IPS-18a (cell line): ENCODE measurements at regions not wholly inside any gene's neighbourhood (a gene's known extent, or its start where the extent isn't known, plus 50 kb on each side); places are given as distances from the start of the nearest gene placed in this dataset.

Source experiments
- H3K27ac ChIP-seq: one replicate; pipeline ENCODE4 v1.5.1; 2013; ENCODE audit warnings: low read length
- H3K27me3 ChIP-seq: one replicate; pipeline ENCODE4 v1.6.1; 2013; ENCODE audit warnings: mild to moderate bottlenecking, low read length; ENCODE audit not compliant: control insufficient read depth, insufficient read depth
- H3K36me3 ChIP-seq: one replicate; pipeline ENCODE4 v1.6.1; 2013; ENCODE audit warnings: low read depth, low read length; ENCODE audit not compliant: control insufficient read depth
- H3K4me1 ChIP-seq: one replicate; pipeline ENCODE4 v1.6.1; 2013; ENCODE audit warnings: low read depth, low read length; ENCODE audit not compliant: control insufficient read depth
- H3K4me3 ChIP-seq: one replicate; pipeline ENCODE4 v1.5.1; 2013; ENCODE audit warnings: low read length
- H3K9ac ChIP-seq: one replicate; pipeline ENCODE4 v1.6.1; 2013; ENCODE audit warnings: mild to moderate bottlenecking, low read length, moderate library complexity
- H3K9me3 ChIP-seq: one replicate; pipeline ENCODE4 v1.6.1; 2013; ENCODE audit warnings: low read depth, low read length; ENCODE audit not compliant: control insufficient read depth

DNA sequence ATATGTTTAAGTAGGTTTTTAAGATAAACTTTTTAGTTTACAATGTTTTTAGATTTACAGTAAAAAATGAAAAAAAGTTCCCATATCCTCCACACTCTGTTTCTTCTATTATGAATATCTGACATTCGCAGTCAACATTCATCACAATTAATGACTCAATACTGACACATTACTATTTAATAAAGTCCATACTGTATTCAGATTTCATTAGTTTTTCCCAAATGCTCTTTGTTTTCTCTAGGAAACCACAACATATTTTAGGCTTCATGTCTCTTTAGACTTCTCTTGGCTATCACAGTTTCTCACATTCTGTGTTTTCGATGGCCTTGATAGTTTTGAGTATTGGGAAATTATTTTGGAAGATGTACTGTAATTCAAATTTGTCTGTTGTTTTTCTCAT lies 399.8 kb downstream of the SLC6A15 start:
- Histone ChIP-seq H3K36me3 (no peaks in the 10 kb centered on the region), H3K27ac (no peak overlapping the region), H3K9ac (no peak overlapping the region), H3K4me3 (no peak overlapping the region), H3K4me1 (no peaks in the 10 kb centered on the region), H3K27me3 (no peaks in the 10 kb centered on the region), H3K9me3 (no peaks in the 10 kb centered on the region)

DNA sequence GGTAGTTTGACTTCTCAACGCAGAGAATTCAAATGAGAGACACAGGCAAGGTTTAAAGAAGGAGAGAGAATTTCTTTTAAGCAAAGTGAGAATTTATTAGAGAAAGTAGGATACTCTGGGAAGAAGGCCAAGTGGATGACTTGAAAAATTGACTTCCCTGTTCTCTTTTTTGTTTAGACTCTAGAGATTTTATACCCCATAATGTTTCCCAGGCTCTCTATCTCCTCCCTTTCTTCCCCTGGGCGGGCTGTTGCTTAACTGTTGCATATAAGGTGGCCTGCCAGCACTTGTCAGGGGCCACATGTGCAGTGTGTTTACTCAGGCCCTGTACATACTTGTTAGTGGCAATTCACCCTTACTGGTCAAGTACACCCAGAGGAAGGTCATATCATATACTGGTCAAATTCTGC lies 403.7 kb downstream of the SLC6A15 start:
- no peak overlapping the region for H3K4me3 ChIP-seq
- no peaks in the 10 kb centered on the region for H3K36me3 ChIP-seq
- H3K9me3 ChIP-seq: no peaks in the 10 kb centered on the region
- no peak overlapping the region for H3K9ac ChIP-seq
- H3K27ac ChIP-seq: no peak overlapping the region
- H3K27me3 ChIP-seq: no peaks in the 10 kb centered on the region
- H3K4me1 ChIP-seq: no peaks in the 10 kb centered on the region

DNA sequence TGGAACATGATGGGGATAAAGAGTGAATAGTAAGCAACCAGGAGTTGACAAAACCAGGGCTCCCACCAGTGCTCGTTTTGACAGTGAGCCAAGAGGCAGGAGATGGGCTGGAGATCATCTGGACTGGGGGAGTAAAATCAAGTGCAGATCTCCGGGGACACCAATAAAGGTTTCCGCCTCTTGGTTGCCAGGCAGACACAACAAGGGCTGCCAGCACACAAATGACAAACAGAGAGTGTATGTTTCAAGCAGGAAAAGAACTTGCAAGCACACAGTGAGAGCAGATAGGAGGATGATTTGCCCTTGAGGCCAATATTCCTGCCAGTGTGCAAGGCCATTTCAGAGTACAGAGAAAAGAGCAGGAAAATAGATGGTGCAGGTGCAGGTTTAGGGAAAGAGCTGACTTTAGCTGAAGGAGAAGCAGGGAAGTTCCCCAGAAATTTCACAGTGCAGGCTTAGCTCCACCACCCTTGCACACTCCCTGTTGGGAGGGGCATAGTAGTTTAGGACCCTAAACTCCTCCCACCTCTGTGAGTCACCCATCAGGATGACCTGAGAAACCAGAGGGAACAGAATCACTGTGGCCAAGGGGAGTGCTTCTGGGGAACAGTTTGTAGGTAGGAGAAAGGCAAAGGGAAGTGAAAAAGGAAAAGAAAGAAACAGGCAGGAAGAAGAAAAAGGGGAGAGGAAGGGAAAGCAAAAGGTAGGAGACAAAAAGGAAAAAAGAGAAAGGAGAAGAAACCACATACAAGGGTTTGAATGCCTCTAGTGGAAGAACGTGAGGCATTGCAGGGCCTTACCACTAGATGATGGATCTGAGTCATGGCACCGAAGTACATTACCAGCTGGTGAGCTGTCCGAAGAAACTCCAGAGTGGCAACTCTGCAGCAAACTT lies 404.4 kb downstream of the SLC6A15 start:
- Histone ChIP-seq H3K4me1 (no peaks in the 10 kb centered on the region), H3K9ac (no peak overlapping the region), H3K27me3 (no peaks in the 10 kb centered on the region), H3K36me3 (no peaks in the 10 kb centered on the region), H3K9me3 (no peaks in the 10 kb centered on the region), H3K4me3 (no peak overlapping the region), H3K27ac (no peak overlapping the region)

- Histone ChIP-seq H3K4me1 (no peaks in the 10 kb centered on the region), H3K36me3 (no peaks in the 10 kb centered on the region), H3K9me3 (no peaks in the 10 kb centered on the region), H3K27me3 (no peaks in the 10 kb centered on the region), H3K4me3 (no peak overlapping the region), H3K27ac (no peak overlapping the region), H3K9ac (no peak overlapping the region)
These were observed 406.3 kb downstream of the SLC6A15 start for GRCh38 chr12:84506282-84506681.

- Histone ChIP-seq H3K9ac (no peak overlapping the region), H3K36me3 (no peaks in the 10 kb centered on the region), H3K4me1 (no peaks in the 10 kb centered on the region), H3K27ac (no peak overlapping the region), H3K27me3 (no peaks in the 10 kb centered on the region), H3K9me3 (no peaks in the 10 kb centered on the region), H3K4me3 (no peak overlapping the region)
These were observed 409.5 kb downstream of the SLC6A15 start for GRCh38 chr12:84502907-84503787.

DNA sequence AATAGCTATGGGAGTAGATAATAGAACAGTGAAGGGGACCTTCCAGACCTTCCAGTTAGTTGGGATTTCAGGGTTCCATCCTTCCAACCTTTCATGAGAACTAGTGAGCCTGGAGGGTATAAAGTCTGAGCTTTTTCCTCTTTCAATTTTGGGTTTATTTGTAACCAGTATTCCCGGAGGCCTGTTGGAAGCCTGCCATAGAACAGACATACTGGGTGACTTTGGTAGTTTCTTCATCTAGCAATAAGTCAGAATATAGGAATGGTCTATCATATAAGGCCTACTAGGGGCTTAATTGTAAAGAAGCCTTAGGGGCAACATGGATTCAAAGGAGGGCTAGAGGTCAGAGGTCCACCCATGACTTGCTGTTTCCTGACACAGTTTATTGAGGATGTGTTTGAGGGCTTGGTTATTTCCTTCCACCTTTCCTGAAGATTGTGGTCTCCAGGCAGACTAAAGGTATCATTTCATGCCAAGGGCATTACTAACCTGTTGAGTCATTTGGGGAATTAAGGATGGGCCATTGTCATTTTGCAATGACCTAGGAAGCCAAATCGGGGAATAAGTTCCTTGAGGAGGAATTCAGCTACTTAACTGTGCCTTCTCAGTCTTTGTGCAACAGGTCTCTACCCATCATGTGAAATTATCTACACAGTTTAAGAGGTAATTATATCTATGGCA lies 410.3 kb downstream of the SLC6A15 start:
- H3K4me3 ChIP-seq: no peak overlapping the region
- no peak overlapping the region for H3K9ac ChIP-seq
- H3K27ac ChIP-seq: no peak overlapping the region
- H3K36me3 ChIP-seq: no peaks in the 10 kb centered on the region
- H3K4me1 ChIP-seq: no peaks in the 10 kb centered on the region
- H3K9me3 ChIP-seq: no peaks in the 10 kb centered on the region
- no peaks in the 10 kb centered on the region for H3K27me3 ChIP-seq

DNA sequence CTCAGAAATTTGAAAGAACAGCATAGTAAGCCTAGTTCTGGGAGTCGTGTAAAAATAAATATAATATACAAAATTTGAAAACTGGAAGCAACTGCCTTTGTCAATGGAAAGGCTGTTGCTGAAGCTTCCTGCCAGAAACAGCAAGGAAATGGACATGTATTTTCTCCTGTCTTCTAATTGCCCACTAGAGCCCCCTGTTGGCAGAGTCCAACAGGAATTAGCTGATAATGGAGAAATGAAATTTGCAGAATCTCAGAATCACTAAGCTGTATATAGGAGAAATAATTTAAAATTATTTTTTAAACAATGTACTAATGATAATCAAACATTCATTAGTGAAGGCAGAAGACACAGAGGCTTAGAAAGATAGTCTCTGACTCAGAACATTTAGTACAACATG lies 414.8 kb downstream of the SLC6A15 start:
- H3K27me3 ChIP-seq: no peaks in the 10 kb centered on the region
- H3K9ac ChIP-seq: no peak overlapping the region
- no peaks in the 10 kb centered on the region for H3K36me3 ChIP-seq
- H3K4me1 ChIP-seq: no peaks in the 10 kb centered on the region
- no peak overlapping the region for H3K4me3 ChIP-seq
- no peak overlapping the region for H3K27ac ChIP-seq
- no peaks in the 10 kb centered on the region for H3K9me3 ChIP-seq

GRCh38 chr12:84495711-84496110 lies 416.9 kb downstream of the SLC6A15 start:
- Histone ChIP-seq H3K9ac (no peak overlapping the region), H3K9me3 (no peaks in the 10 kb centered on the region), H3K36me3 (no peaks in the 10 kb centered on the region), H3K4me3 (no peak overlapping the region), H3K27ac (no peak overlapping the region), H3K4me1 (no peaks in the 10 kb centered on the region), H3K27me3 (no peaks in the 10 kb centered on the region)

- Histone ChIP-seq H3K27me3 (no peaks in the 10 kb centered on the region), H3K36me3 (no peaks in the 10 kb centered on the region), H3K4me1 (no peaks in the 10 kb centered on the region), H3K9ac (no peak overlapping the region), H3K9me3 (no peaks in the 10 kb centered on the region), H3K4me3 (no peak overlapping the region), H3K27ac (no peak overlapping the region)
These were observed 420.2 kb downstream of the SLC6A15 start for GRCh38 chr12:84492351-84492883.

DNA sequence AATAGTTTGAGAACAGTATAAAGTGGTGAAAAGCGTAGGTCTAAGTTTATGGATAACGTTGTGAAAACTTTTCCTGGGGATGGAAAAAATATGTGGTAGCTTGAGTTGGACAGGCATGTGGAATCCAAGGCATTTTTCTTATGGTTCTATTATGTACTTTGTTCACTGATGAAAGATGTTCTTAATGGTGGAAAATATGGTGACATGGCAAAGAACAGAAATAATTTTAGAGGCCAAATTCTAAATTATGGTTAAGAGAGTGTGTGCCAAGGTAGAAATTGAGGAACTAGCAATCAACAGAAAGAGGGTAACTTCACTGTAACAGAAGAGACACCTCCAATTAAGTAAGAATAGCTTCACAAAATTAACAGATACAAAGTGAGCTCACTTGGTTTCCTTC lies 427.8 kb downstream of the SLC6A15 start:
- Histone ChIP-seq H3K27me3 (no peaks in the 10 kb centered on the region), H3K4me3 (no peak overlapping the region), H3K9ac (no peak overlapping the region), H3K9me3 (no peaks in the 10 kb centered on the region), H3K27ac (no peak overlapping the region), H3K36me3 (no peaks in the 10 kb centered on the region), H3K4me1 (no peaks in the 10 kb centered on the region)

DNA sequence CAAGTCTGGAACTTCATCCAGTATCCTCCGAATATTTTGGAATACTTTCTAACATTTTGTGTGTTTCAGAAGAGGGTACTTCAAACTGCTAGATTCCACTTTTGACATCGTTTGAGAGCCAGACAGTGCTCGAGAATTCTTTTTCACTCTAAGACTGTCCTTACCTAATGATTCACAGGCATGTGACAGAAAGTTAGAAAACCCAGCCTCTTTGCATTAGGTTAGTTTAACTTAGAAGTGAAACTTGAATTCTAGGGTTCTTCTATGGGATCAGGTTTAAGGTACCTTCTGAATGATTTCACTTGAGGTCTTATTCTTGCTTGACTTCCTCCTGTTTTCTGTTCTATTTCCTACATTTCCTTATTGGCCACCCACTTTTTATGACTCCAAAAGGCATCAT lies 431.8 kb downstream of the SLC6A15 start:
- Histone ChIP-seq H3K4me1 (no peaks in the 10 kb centered on the region), H3K36me3 (no peaks in the 10 kb centered on the region), H3K9me3 (no peaks in the 10 kb centered on the region), H3K27me3 (no peaks in the 10 kb centered on the region), H3K9ac (no peak overlapping the region), H3K27ac (no peak overlapping the region), H3K4me3 (no peak overlapping the region)
